OCI-LY3 (cell line): ENCODE measurements at regions not wholly inside any gene's neighbourhood (a gene's known extent, or its start where the extent isn't known, plus 50 kb on each side); places are given as distances from the start of the nearest gene placed in this dataset.
A peak's percentile ranks its signal among the peaks of the same experiment; 100 is the strongest.

ENCODE experiments used
- H2AFZ ChIP-seq: fragments of 200-600, 300-600 bp; shearing (Covaris generic); 2 replicates; pipeline ENCODE4 v1.6.0; 2014; ENCODE audit warnings: antibody characterized with exemption, low read depth, low read length
- H3K27ac ChIP-seq: fragments of 200-600, 300-600 bp; sonication (generic); 2 replicates; pipeline ENCODE4 v1.5.1; 2014; ENCODE audit warnings: mild to moderate bottlenecking, low read length, moderate library complexity, mixed read lengths
- H3K27me3 ChIP-seq: fragments of 200-600, 300-600 bp; sonication (generic); 2 replicates; pipeline ENCODE4 v1.6.1; 2014; ENCODE audit warnings: low read depth, low read length, mixed read lengths
- H3K36me3 ChIP-seq: fragments of 200-600, 300-600 bp; sonication (generic); replicated peaks from 2 replicates; pipeline ENCODE3; 2014; ENCODE audit warnings: low read depth, low read length, mixed read lengths
- H3K4me1 ChIP-seq: fragments of 300-600, 200-600 bp; sonication (generic); 2 replicates; pipeline ENCODE4 v1.6.1; 2014; ENCODE audit warnings: low read length, mixed read lengths
- H3K4me2 ChIP-seq: fragments of 200-600, 300-600 bp; sonication (generic); 2 replicates; pipeline ENCODE4 v1.6.1; 2014; ENCODE audit warnings: low read length, mixed read lengths
- H3K4me3 ChIP-seq: fragments of 300-600, 200-600 bp; sonication (generic); 2 replicates; pipeline ENCODE4 v1.5.1; 2014; ENCODE audit warnings: antibody characterized with exemption, mild to moderate bottlenecking, low read length, moderate library complexity
- H3K79me2 ChIP-seq: fragments of 300-600, 200-600 bp; shearing (Covaris generic); 2 replicates; pipeline ENCODE4 v1.6.1; 2014; ENCODE audit warnings: mild to moderate bottlenecking, low read length, mixed read lengths
- H3K9ac ChIP-seq: fragments of 300-600, 200-600 bp; shearing (Covaris generic); 2 replicates; pipeline ENCODE4 v1.6.0; 2014; ENCODE audit warnings: mild to moderate bottlenecking, low read length, moderate library complexity
- H3K9me3 ChIP-seq: fragments of 200-600, 300-600 bp; shearing (Covaris generic); 2 replicates; pipeline ENCODE4 v1.6.1; 2014; ENCODE audit warnings: low read length, mixed read lengths; ENCODE audit not compliant: insufficient read depth
- H4K20me1 ChIP-seq: fragments of 200-600, 300-600 bp; sonication (generic); 2 replicates; pipeline ENCODE4 v1.6.1; 2016; ENCODE audit warnings: low read length, mixed read lengths; ENCODE audit not compliant: insufficient read depth
- EZH2phosphoT487 ChIP-seq: fragments of 200-600 bp; shearing (Covaris generic); IDR thresholded peaks from 2 replicates; pipeline ENCODE4 v1.6.1; 2018; ENCODE audit warnings: antibody characterized with exemption, mixed run types, low read depth
- TF ChIP-seq, protein P1 (sequence below): fragments of 200-600, 300-600 bp; sonication (generic); IDR thresholded peaks from 2 replicates; pipeline ENCODE4 v1.5.1; 2014; ENCODE audit warnings: antibody characterized with exemption, low read length, low read depth

DNA sequence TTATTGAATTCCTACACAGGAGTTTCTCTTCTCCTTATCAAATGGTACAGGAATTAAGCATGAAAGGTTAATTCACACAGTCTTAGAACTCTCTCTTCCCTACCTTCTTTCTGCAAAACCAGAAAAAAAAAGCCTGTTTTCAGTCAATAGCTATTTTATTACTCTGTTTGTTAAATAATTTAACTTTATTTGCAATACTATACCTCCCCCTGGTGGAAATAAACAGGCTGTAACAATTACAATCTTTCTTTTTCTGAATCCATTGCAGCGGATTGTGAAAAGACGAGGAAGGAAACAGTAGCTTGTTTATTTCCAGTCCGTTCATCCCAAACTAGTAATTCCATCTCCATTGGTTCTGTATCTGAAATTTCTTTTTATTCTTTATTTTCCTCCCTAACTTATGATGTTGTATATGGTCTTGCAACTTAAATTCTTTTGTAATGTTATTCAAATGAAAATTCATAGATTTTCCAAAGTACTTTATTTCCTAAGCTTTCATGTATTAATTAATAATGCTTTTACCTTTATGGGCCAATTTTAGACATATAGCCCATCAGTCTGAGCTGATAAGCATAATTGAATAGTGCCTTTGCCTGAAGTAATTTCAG is 165.2 kb downstream of the SH3BP4 start:
- Histone ChIP-seq H3K27ac (no peak overlapping the region), H3K4me3 (no peak overlapping the region), H3K4me1 (no peaks in the 10 kb centered on the region), H3K36me3 (no peaks in the 10 kb centered on the region), H3K27me3 (no peaks in the 10 kb centered on the region), H4K20me1 (no peaks in the 10 kb centered on the region), H2AFZ (no peak overlapping the region), H3K79me2 (no peaks in the 10 kb centered on the region), H3K9ac (no peak overlapping the region), H3K4me2 (no peak overlapping the region), H3K9me3 (no peaks in the 10 kb centered on the region)
- TF ChIP-seq EZH2phosphoT487: no peak
- TF ChIP-seq, protein P1, sequence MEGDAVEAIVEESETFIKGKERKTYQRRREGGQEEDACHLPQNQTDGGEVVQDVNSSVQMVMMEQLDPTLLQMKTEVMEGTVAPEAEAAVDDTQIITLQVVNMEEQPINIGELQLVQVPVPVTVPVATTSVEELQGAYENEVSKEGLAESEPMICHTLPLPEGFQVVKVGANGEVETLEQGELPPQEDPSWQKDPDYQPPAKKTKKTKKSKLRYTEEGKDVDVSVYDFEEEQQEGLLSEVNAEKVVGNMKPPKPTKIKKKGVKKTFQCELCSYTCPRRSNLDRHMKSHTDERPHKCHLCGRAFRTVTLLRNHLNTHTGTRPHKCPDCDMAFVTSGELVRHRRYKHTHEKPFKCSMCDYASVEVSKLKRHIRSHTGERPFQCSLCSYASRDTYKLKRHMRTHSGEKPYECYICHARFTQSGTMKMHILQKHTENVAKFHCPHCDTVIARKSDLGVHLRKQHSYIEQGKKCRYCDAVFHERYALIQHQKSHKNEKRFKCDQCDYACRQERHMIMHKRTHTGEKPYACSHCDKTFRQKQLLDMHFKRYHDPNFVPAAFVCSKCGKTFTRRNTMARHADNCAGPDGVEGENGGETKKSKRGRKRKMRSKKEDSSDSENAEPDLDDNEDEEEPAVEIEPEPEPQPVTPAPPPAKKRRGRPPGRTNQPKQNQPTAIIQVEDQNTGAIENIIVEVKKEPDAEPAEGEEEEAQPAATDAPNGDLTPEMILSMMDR: peak; percentile 48

DNA sequence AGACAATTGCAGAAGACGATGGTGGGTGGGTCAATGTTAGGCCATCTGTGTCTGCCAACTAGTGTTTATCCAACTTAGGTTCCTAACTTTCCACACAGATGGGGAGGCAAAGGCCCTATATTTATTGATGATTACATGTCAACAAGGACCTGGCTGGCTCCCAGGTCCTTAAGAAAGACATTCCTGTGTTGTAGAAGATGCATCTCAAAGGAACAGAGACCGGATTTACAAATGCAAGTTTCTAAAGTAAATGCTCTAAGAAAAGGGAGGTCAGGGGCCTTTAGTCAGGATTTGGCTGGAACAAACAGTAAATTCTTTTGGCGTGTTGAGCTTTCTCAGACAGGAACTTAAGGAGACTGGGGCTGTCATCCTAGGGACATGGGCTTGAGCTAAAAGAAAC is 175.0 kb downstream of the SH3BP4 start:
- no peaks in the 10 kb centered on the region for H4K20me1 ChIP-seq
- no peaks in the 10 kb centered on the region for H3K27me3 ChIP-seq
- no peaks in the 10 kb centered on the region for H3K9me3 ChIP-seq
- TF ChIP-seq, protein P1: no peak
- TF ChIP-seq EZH2phosphoT487: no peak
- no peak overlapping the region for H3K9ac ChIP-seq
- no peak overlapping the region for H2AFZ ChIP-seq
- H3K79me2 ChIP-seq: no peaks in the 10 kb centered on the region
- H3K4me2 ChIP-seq: no peak overlapping the region
- H3K4me1 ChIP-seq: no peaks in the 10 kb centered on the region
- H3K27ac ChIP-seq: no peak overlapping the region
- H3K4me3 ChIP-seq: no peak overlapping the region
- no peaks in the 10 kb centered on the region for H3K36me3 ChIP-seq

DNA sequence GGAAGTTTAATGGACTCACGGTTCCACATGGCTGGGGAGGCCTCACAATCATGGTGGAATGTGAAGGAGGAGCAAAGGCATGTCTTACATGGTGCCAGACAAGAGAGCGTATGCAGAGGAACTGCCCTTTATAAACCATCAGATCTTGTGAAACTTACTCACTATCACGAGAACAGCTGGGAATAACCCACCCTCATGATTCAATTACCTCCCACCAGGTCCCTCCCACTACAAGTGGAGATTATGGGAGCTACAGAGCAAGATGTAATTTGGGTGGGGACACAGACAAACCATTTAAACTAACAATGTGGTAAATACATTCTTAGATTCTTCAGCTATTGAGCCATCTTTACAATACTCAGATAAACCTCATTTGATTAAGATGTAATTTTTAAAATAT is 176.1 kb downstream of the SH3BP4 start:
- H3K36me3 ChIP-seq: no peaks in the 10 kb centered on the region
- no peaks in the 10 kb centered on the region for H3K79me2 ChIP-seq
- H4K20me1 ChIP-seq: no peaks in the 10 kb centered on the region
- H2AFZ ChIP-seq: no peak overlapping the region
- H3K27me3 ChIP-seq: no peaks in the 10 kb centered on the region
- H3K4me1 ChIP-seq: no peaks in the 10 kb centered on the region
- H3K4me2 ChIP-seq: no peak overlapping the region
- no peaks in the 10 kb centered on the region for H3K9me3 ChIP-seq
- TF ChIP-seq EZH2phosphoT487: no peak
- TF ChIP-seq, protein P1: no peak
- no peak overlapping the region for H3K27ac ChIP-seq
- H3K9ac ChIP-seq: no peak overlapping the region
- no peak overlapping the region for H3K4me3 ChIP-seq

DNA sequence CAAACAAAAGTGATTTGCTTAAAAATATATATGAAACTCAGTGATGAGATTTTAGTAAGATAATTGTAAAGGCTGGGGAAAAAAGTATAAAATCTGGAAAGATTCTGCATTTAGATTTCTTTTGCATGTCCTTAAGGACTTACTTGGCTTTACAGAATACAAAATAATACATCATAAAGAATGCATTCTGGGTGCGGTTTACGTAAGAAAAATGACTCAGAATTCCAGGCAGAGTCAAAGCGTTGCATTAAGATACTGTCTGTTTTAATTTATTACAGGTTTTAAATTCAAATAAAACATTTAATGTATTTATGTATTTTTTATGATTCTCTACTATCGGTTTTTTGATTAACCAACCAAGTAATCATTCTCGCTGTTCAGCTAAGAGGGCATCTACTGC is 178.0 kb downstream of the SH3BP4 start:
- Histone ChIP-seq H4K20me1 (no peaks in the 10 kb centered on the region), H3K27me3 (no peaks in the 10 kb centered on the region), H3K4me1 (no peaks in the 10 kb centered on the region), H3K9ac (no peak overlapping the region), H2AFZ (no peak overlapping the region), H3K79me2 (no peaks in the 10 kb centered on the region), H3K27ac (no peak overlapping the region), H3K36me3 (no peaks in the 10 kb centered on the region), H3K4me3 (no peak overlapping the region), H3K9me3 (no peaks in the 10 kb centered on the region), H3K4me2 (no peak overlapping the region)
- TF ChIP-seq EZH2phosphoT487: no peak
- TF ChIP-seq, protein P1: no peak
